ENCODE measurements at regions not wholly inside any gene's neighbourhood (a gene's known extent, or its start where the extent isn't known, plus 50 kb on each side); places are given as distances from the start of the nearest gene placed in this dataset.

GRCh38 chrX:13471269-13471668, 98.1 kb upstream of the EGFL6 start:
- TF ChIP-seq POLR2AphosphoS5 (IDR thresholded peaks at IDR 0.05) (no peak), CTCF (IDR thresholded peaks at IDR 0.05) (no peak), POLR2A (IDR thresholded peaks at IDR 0.05) (no peak)
